Progenitor cell of endocrine pancreas (in vitro differentiated cells): ENCODE measurements at regions not wholly inside any gene's neighbourhood (a gene's known extent, or its start where the extent isn't known, plus 50 kb on each side); places are given as distances from the start of the nearest gene placed in this dataset.
A peak's percentile ranks its signal among the peaks of the same experiment; 100 is the strongest.

Experiments
- DNase-seq: peaks from one replicate; pipeline ENCODE4 v3.0.0; 2021; ENCODE audit warnings: low spot score; ENCODE audit not compliant: unreplicated experiment
- H3K27ac Mint-ChIP-seq: 2 replicates; pipeline ENCODE4 v1.8.0; 2021; ENCODE audit warnings: mild to moderate bottlenecking, moderate library complexity, mixed read lengths
- H3K27me3 Mint-ChIP-seq: 2 replicates; pipeline ENCODE4 v1.8.0; 2021; ENCODE audit warnings: mixed read lengths
- H3K36me3 Mint-ChIP-seq: 2 replicates; pipeline ENCODE4 v1.8.0; 2022; ENCODE audit warnings: mixed read lengths; ENCODE audit not compliant: insufficient read depth
- H3K4me1 Mint-ChIP-seq: 2 replicates; pipeline ENCODE4 v1.8.0; 2021; ENCODE audit warnings: low read depth, mixed read lengths
- H3K4me3 Mint-ChIP-seq: 2 replicates; pipeline ENCODE4 v1.8.0; 2021; ENCODE audit warnings: low read depth, mild to moderate bottlenecking, moderate library complexity, mixed read lengths
- H3K9me3 Mint-ChIP-seq: 2 replicates; pipeline ENCODE4 v1.8.0; 2021; ENCODE audit warnings: low read depth, mixed read lengths
- CTCF ChIP-seq: fragments of 200-600 bp; sonication (generic); IDR thresholded peaks from one replicate; pipeline ENCODE4 v1.5.0; 2021; ENCODE audit warnings: antibody characterized with exemption, mild to moderate bottlenecking; ENCODE audit not compliant: unreplicated experiment

GRCh38 chr5:130805036-130805435 is 360.0 kb downstream of the HINT1 start:
- TF ChIP-seq CTCF: no peak
- peaks cover 23% of the 10 kb centered on the region for H3K9me3 Mint-ChIP-seq
- H3K4me3 Mint-ChIP-seq: no peak overlapping the region
- peak overlapping the region; percentile 29 for H3K27ac Mint-ChIP-seq
- H3K36me3 Mint-ChIP-seq: peaks cover 4% of the 10 kb centered on the region
- H3K4me1 Mint-ChIP-seq: peaks cover 8% of the 10 kb centered on the region
- no peaks in the 10 kb centered on the region for H3K27me3 Mint-ChIP-seq
- DNase-seq: no peak

- no peak for TF ChIP-seq CTCF
- H3K27ac Mint-ChIP-seq: no peak overlapping the region
- peaks cover 10% of the 10 kb centered on the region for H3K4me1 Mint-ChIP-seq
- peaks cover 32% of the 10 kb centered on the region for H3K9me3 Mint-ChIP-seq
- H3K4me3 Mint-ChIP-seq: no peak overlapping the region
- DNase-seq: no peak
- H3K27me3 Mint-ChIP-seq: no peaks in the 10 kb centered on the region
- peaks cover 5% of the 10 kb centered on the region for H3K36me3 Mint-ChIP-seq
Observed at GRCh38 chr5:130801963-130802362, 363.1 kb downstream of the HINT1 start.

- Mint-ChIP-seq H3K36me3 (peaks cover 4% of the 10 kb centered on the region), H3K9me3 (peaks cover 23% of the 10 kb centered on the region), H3K4me1 (peaks cover 11% of the 10 kb centered on the region), H3K27me3 (no peaks in the 10 kb centered on the region), H3K27ac (no peak overlapping the region), H3K4me3 (no peak overlapping the region)
- TF ChIP-seq CTCF: no peak
- no peak for DNase-seq
Observed at GRCh38 chr5:130799015-130799414, 366.0 kb downstream of the HINT1 start.

- Mint-ChIP-seq H3K27me3 (no peaks in the 10 kb centered on the region), H3K36me3 (peaks cover 4% of the 10 kb centered on the region), H3K4me1 (peaks cover 11% of the 10 kb centered on the region), H3K4me3 (no peak overlapping the region), H3K27ac (peak overlapping the region; percentile 0), H3K9me3 (peaks cover 28% of the 10 kb centered on the region)
- no peak for TF ChIP-seq CTCF
- DNase-seq: no peak
Observed at GRCh38 chr5:130797303-130797702, 367.8 kb downstream of the HINT1 start.

GRCh38 chr5:130796902-130797301 is 368.2 kb downstream of the HINT1 start:
- Mint-ChIP-seq H3K36me3 (peaks cover 4% of the 10 kb centered on the region), H3K27me3 (no peaks in the 10 kb centered on the region), H3K27ac (no peak overlapping the region), H3K4me1 (peaks cover 11% of the 10 kb centered on the region), H3K4me3 (no peak overlapping the region), H3K9me3 (peaks cover 26% of the 10 kb centered on the region)
- no peak for TF ChIP-seq CTCF
- DNase-seq: no peak
